Ishikawa (cell line): ENCODE measurements at regions not wholly inside any gene's neighbourhood (a gene's known extent, or its start where the extent isn't known, plus 50 kb on each side); places are given as distances from the start of the nearest gene placed in this dataset.

Source experiments
- CREB1 ChIP-seq: IDR thresholded peaks from 2 replicates; pipeline ENCODE4 v1.6.1; 2012; ENCODE audit warnings: low read depth
- EGR1 ChIP-seq: IDR thresholded peaks from 2 replicates; pipeline ENCODE4 v1.6.1; 2012
- EP300 ChIP-seq: IDR thresholded peaks from 2 replicates; pipeline ENCODE4 v1.6.1; 2012; ENCODE audit warnings: borderline replicate concordance
- FOXM1 ChIP-seq: IDR thresholded peaks from 2 replicates; pipeline ENCODE4 v1.6.1; 2012; ENCODE audit warnings: low read depth, borderline replicate concordance
- MAX ChIP-seq: IDR thresholded peaks from 2 replicates; pipeline ENCODE4 v1.6.1; 2012
- NFIC ChIP-seq: IDR thresholded peaks from 2 replicates; pipeline ENCODE4 v1.6.1; 2012
- RAD21 ChIP-seq: IDR thresholded peaks from 2 replicates; pipeline ENCODE4 v1.6.1; 2012; ENCODE audit warnings: low read depth
- REST ChIP-seq: IDR thresholded peaks from 2 replicates; pipeline ENCODE4 v1.6.1; 2012; ENCODE audit warnings: low read depth, mild to moderate bottlenecking
- TAF1 ChIP-seq: IDR thresholded peaks from 2 replicates; pipeline ENCODE4 v1.6.1; 2012; ENCODE audit warnings: low read depth, mild to moderate bottlenecking
- TCF12 ChIP-seq: IDR thresholded peaks from 2 replicates; pipeline ENCODE4 v1.6.1; 2012; ENCODE audit warnings: low read depth
- TEAD4 ChIP-seq: IDR thresholded peaks from 2 replicates; pipeline ENCODE4 v1.6.1; 2012
- YY1 ChIP-seq: IDR thresholded peaks from 2 replicates; pipeline ENCODE4 v1.6.1; 2012; ENCODE audit warnings: low read depth

GRCh38 chr9:118647331-118647730, 721.9 kb downstream of the BRINP1 start:
- TF ChIP-seq REST (no peak), RAD21 (no peak), TAF1 (no peak), EP300 (no peak), TEAD4 (no peak), YY1 (no peak), EGR1 (no peak), MAX (no peak), NFIC (no peak), TCF12 (no peak), CREB1 (no peak), FOXM1 (no peak)
